ENCODE measurements at regions not wholly inside any gene's neighbourhood (a gene's known extent, or its start where the extent isn't known, plus 50 kb on each side); places are given as distances from the start of the nearest gene placed in this dataset.
A peak's percentile ranks its signal among the peaks of the same experiment; 100 is the strongest.

DNA sequence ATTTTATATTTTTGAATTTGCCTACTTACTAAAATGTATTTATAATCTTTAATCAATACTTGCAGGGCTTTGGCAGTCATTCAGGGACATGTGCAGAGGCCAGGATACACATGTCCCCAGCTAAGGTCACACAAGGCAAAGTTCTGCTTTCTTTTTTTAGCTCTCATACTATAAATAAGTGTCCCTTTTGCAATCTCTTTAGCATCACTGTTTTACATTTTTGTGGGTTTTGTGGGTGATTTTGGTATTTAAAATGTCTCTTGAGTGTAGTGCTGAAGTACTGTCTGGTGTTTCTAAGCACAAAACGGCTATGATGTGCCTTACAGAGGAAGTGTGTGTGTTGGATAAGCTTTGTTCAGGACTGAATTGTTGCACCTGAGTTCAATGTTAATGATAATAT is 309.0 kb upstream of the GULP1 start:
- H3K4me1 Mint-ChIP-seq: peaks cover 10% of the 10 kb centered on the region
- Histone ChIP-seq H3K27ac (ENCODE audit: low read depth in 1 of 2, low read length in 2 of 2) (no peak overlapping the region), H3K9ac (ENCODE audit: insufficient read depth, low read length, poor library complexity, severe bottlenecking) (no peak overlapping the region), H3K27me3 (ENCODE audit: control insufficient read depth in 2 of 2, insufficient read depth in 2 of 2, low read length in 2 of 2) (peaks cover 0 to 2% of the 10 kb centered on the region in 2 donors), H3K4me1 (ENCODE audit: control insufficient read depth in 1 of 2, insufficient read depth in 2 of 2, low read length in 2 of 2) (peaks cover 0 to 3% of the 10 kb centered on the region in 2 donors), H3K79me2 (ENCODE audit: insufficient read depth, low read length) (no peaks in the 10 kb centered on the region), H3K36me3 (replicated peaks in 1 of 2; ENCODE audit: control insufficient read depth in 1 of 2, insufficient read depth in 2 of 2, low read length in 2 of 2) (no peaks in the 10 kb centered on the region), H3K4me3 (replicated peaks in 1 of 3; ENCODE audit: low read depth in 2 of 3, low read length in 3 of 3) (no peak overlapping the region), H3K9me3 (replicated peaks in 1 of 2; ENCODE audit: control insufficient read depth in 1 of 2, insufficient read depth in 1 of 2, low read length in 2 of 2) (no peaks in the 10 kb centered on the region), H2AFZ (ENCODE audit: insufficient read depth, low read depth, low read length, poor library complexity, severe bottlenecking) (no peak overlapping the region), H4K20me1 (ENCODE audit: insufficient read depth, low read length) (no peaks in the 10 kb centered on the region), H3K4me2 (replicated peaks; ENCODE audit: extremely low read depth, low read length, poor library complexity, severe bottlenecking) (no peak overlapping the region)
- peaks cover 0 to 3% (median 2%) of the 10 kb centered on the region in 3 donors for H3K27me3 Mint-ChIP-seq (ENCODE audit: low read depth in 3 of 3)
- no peak overlapping the region for H3K4me3 Mint-ChIP-seq
- peak in 1 of 3 donors; percentile 1 for DNase-seq
- no peaks in the 10 kb centered on the region for H3K36me3 Mint-ChIP-seq
- WGBS (ENCODE audit: insufficient coverage): no CpG with 5 or more reads among the region's 1 CpG
- TF ChIP-seq CTCF (IDR thresholded peaks at IDR 0.05): no peak
- no peaks in the 10 kb centered on the region for H3K9me3 Mint-ChIP-seq
- H3K27ac Mint-ChIP-seq: no peak overlapping the region
- intact Hi-C loops (cut with micrococcal nuclease): no loop called here

- intact Hi-C loops (cut with micrococcal nuclease): no loop called here
- TF ChIP-seq CTCF (IDR thresholded peaks at IDR 0.05): no peak
- Histone ChIP-seq H3K36me3 (replicated peaks in 1 of 2; ENCODE audit: control insufficient read depth in 1 of 2, insufficient read depth in 2 of 2, low read length in 2 of 2) (no peaks in the 10 kb centered on the region), H3K4me2 (replicated peaks; ENCODE audit: extremely low read depth, low read length, poor library complexity, severe bottlenecking) (no peak overlapping the region), H3K9ac (ENCODE audit: insufficient read depth, low read length, poor library complexity, severe bottlenecking) (no peak overlapping the region), H3K27me3 (ENCODE audit: control insufficient read depth in 2 of 2, insufficient read depth in 2 of 2, low read length in 2 of 2) (peaks cover 0 to 2% of the 10 kb centered on the region in 2 donors), H3K4me1 (ENCODE audit: control insufficient read depth in 1 of 2, insufficient read depth in 2 of 2, low read length in 2 of 2) (peaks cover 0 to 3% of the 10 kb centered on the region in 2 donors), H4K20me1 (ENCODE audit: insufficient read depth, low read length) (no peaks in the 10 kb centered on the region), H3K79me2 (ENCODE audit: insufficient read depth, low read length) (no peaks in the 10 kb centered on the region), H3K9me3 (replicated peaks in 1 of 2; ENCODE audit: control insufficient read depth in 1 of 2, insufficient read depth in 1 of 2, low read length in 2 of 2) (no peaks in the 10 kb centered on the region), H3K4me3 (replicated peaks in 1 of 3; ENCODE audit: low read depth in 2 of 3, low read length in 3 of 3) (no peak overlapping the region), H3K27ac (ENCODE audit: low read depth in 1 of 2, low read length in 2 of 2) (no peak overlapping the region), H2AFZ (ENCODE audit: insufficient read depth, low read depth, low read length, poor library complexity, severe bottlenecking) (no peak overlapping the region)
- no peaks in the 10 kb centered on the region for H3K36me3 Mint-ChIP-seq
- WGBS (ENCODE audit: insufficient coverage): no CpG with 5 or more reads among the region's 2 CpGs
- no peak for DNase-seq
- no peaks in the 10 kb centered on the region for H3K9me3 Mint-ChIP-seq
- H3K4me1 Mint-ChIP-seq: peaks cover 10% of the 10 kb centered on the region
- no peak overlapping the region for H3K4me3 Mint-ChIP-seq
- no peak overlapping the region for H3K27ac Mint-ChIP-seq
- H3K27me3 Mint-ChIP-seq (ENCODE audit: low read depth in 3 of 3): peaks cover 2% of the 10 kb centered on the region in 3 donors
Observed at GRCh38 chr2:187985195-187985594, 306.5 kb upstream of the GULP1 start.

All from CD14-positive monocyte (primary cell).